Right atrium auricular region (tissue), 2 donors: ENCODE measurements at regions not wholly inside any gene's neighbourhood (a gene's known extent, or its start where the extent isn't known, plus 50 kb on each side); places are given as distances from the start of the nearest gene placed in this dataset.

ENCODE experiments used
- DNase-seq: peaks from one replicate; pipeline ENCODE4 v3.0.0-alpha.2; 2019; ENCODE audit warnings: low spot score
- H3K27ac ChIP-seq, 2 donors: fragments of 200-600 bp; sonication (generic); 1 replicate in 1 of 2; 2 replicates in 1 of 2; pipeline ENCODE4 v1.5.1; 2016 to 2019
- H3K27me3 ChIP-seq, 2 donors: fragments of 200-600 bp; sonication (generic); one replicate each; pipeline versions ENCODE4 v1.5.1 to v1.6.0; 2017 to 2019
- H3K36me3 ChIP-seq: fragments of 200-600 bp; sonication (generic); one replicate; pipeline ENCODE4 v1.5.1; 2016
- H3K4me1 ChIP-seq, 2 donors: fragments of 200-600 bp; sonication (generic); one replicate each; pipeline versions ENCODE4 v1.5.1 to v1.6.0; 2017 to 2019
- H3K4me3 ChIP-seq, 2 donors: fragments of 200-600 bp; sonication (generic); 1 replicate in 1 of 2; 2 replicates in 1 of 2; pipeline ENCODE4 v1.5.1; 2017 to 2019; ENCODE audit warnings: mild to moderate bottlenecking in 1 of 2, moderate library complexity in 1 of 2
- H3K9me3 ChIP-seq, 2 donors: fragments of 200-600 bp; sonication (generic); one replicate each; pipeline ENCODE4 v1.5.1; 2019
- TF ChIP-seq, protein P1 (sequence below), 2 donors: fragments of 200-600 bp; sonication (generic); IDR thresholded peaks; one replicate each; pipeline ENCODE4 v1.5.1; 2019; ENCODE audit warnings: antibody characterized with exemption in 2 of 2

DNA sequence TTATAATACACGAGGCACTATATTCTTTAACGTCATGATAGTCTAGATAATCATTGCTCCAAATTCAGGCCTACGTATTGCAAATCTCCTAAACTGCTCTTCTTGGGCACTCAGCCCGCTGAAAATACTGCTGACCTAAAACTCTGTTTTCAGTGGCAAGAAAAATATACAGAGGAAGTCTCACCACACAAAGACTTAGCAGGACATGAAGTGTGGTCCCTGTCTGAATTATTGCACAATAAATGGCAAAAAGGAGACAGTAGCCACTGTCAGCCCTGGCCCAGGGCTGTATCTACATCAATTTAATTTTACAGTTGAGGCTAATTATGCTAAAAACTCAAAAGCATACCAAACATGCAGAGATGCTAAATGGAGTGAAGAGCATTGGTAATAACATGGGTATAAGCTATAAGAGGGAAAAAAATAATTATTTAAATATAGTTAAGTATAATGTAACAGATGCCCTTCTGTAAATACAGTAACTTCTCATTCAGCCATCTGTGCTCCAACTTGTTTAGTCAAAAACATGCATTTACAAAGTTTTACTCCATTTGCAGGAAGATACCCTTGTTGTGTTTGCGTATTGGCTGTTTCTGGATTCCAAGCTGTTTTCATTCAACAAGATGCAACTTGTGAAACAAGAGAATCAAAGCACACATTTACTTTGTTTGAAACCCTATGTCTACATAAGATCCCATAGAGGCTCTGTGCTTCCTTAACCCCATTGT, 800.0 kb upstream of the LUZP2 start:
- Histone ChIP-seq H3K4me3 (no peak overlapping the region), H3K27me3 (no peaks in the 10 kb centered on the region), H3K27ac (no peak overlapping the region), H3K9me3 (no peaks in the 10 kb centered on the region), H3K4me1 (no peaks in the 10 kb centered on the region), H3K36me3 (no peaks in the 10 kb centered on the region)
- no peak for DNase-seq
- TF ChIP-seq, protein P1, sequence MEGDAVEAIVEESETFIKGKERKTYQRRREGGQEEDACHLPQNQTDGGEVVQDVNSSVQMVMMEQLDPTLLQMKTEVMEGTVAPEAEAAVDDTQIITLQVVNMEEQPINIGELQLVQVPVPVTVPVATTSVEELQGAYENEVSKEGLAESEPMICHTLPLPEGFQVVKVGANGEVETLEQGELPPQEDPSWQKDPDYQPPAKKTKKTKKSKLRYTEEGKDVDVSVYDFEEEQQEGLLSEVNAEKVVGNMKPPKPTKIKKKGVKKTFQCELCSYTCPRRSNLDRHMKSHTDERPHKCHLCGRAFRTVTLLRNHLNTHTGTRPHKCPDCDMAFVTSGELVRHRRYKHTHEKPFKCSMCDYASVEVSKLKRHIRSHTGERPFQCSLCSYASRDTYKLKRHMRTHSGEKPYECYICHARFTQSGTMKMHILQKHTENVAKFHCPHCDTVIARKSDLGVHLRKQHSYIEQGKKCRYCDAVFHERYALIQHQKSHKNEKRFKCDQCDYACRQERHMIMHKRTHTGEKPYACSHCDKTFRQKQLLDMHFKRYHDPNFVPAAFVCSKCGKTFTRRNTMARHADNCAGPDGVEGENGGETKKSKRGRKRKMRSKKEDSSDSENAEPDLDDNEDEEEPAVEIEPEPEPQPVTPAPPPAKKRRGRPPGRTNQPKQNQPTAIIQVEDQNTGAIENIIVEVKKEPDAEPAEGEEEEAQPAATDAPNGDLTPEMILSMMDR (IDR thresholded peaks at IDR 0.05): no peak

DNA sequence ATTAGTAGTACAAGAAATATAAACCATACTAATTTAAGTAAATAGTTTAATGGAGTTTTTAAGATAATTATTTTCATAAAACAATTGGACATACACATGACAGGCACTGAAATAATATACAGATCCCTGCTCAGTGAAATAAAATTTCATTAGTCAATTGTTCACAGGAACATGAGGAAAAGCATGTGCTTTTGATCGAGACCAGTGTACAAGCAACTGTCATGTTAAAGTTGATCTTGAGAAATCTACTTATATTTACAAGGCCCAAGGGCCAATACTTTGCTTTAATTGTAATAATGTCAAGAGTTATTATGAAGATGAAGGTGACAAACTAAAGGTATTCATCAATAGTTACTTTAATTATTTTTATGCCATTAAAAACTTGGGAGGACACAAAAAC, 792.7 kb upstream of the LUZP2 start:
- H3K36me3 ChIP-seq: no peaks in the 10 kb centered on the region
- no peak for DNase-seq
- no peaks in the 10 kb centered on the region for H3K27me3 ChIP-seq
- H3K4me3 ChIP-seq: no peak overlapping the region
- TF ChIP-seq, protein P1 (IDR thresholded peaks at IDR 0.05): no peak
- H3K27ac ChIP-seq: no peak overlapping the region
- no peaks in the 10 kb centered on the region for H3K4me1 ChIP-seq
- no peaks in the 10 kb centered on the region for H3K9me3 ChIP-seq

- no peak overlapping the region for H3K4me3 ChIP-seq
- no peak for DNase-seq
- no peaks in the 10 kb centered on the region for H3K4me1 ChIP-seq
- no peak overlapping the region for H3K27ac ChIP-seq
- no peaks in the 10 kb centered on the region for H3K27me3 ChIP-seq
- peaks cover 0 to 9% of the 10 kb centered on the region in 2 donors for H3K9me3 ChIP-seq
- H3K36me3 ChIP-seq: no peaks in the 10 kb centered on the region
- TF ChIP-seq, protein P1 (IDR thresholded peaks at IDR 0.05): no peak
Observed at GRCh38 chr11:23711981-23712380, 784.9 kb upstream of the LUZP2 start.

- no peaks in the 10 kb centered on the region for H3K4me1 ChIP-seq
- no peak overlapping the region for H3K27ac ChIP-seq
- no peaks in the 10 kb centered on the region for H3K36me3 ChIP-seq
- no peak for DNase-seq
- TF ChIP-seq, protein P1 (IDR thresholded peaks at IDR 0.05): no peak
- H3K4me3 ChIP-seq: no peak overlapping the region
- peaks cover 0 to under 1% of the 10 kb centered on the region in 2 donors for H3K9me3 ChIP-seq
- no peaks in the 10 kb centered on the region for H3K27me3 ChIP-seq
Observed at GRCh38 chr11:23719016-23719415, 777.8 kb upstream of the LUZP2 start.

DNA sequence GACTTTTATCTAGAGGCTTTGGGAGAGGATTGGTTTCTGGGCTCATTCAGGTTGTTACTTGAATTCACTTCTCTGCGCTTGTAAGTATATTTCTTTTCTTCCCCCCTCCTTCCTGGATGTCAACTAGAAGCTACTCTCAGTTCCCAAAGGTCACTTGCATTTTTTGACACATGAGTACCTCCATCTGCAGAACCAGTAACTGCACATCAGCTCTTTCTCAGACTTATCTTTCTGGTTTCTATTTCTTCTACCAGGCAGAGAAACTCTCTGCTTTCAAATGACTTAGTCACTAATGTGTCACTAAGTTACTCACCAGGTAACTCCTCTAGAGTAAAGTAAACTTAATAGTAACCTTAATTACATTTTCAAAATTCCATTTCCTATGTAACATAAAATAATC, 773.0 kb upstream of the LUZP2 start:
- H3K27me3 ChIP-seq: no peaks in the 10 kb centered on the region
- no peaks in the 10 kb centered on the region for H3K4me1 ChIP-seq
- no peaks in the 10 kb centered on the region for H3K9me3 ChIP-seq
- no peak overlapping the region for H3K4me3 ChIP-seq
- TF ChIP-seq, protein P1 (IDR thresholded peaks at IDR 0.05): no peak
- H3K36me3 ChIP-seq: no peaks in the 10 kb centered on the region
- DNase-seq: no peak
- no peak overlapping the region for H3K27ac ChIP-seq

DNA sequence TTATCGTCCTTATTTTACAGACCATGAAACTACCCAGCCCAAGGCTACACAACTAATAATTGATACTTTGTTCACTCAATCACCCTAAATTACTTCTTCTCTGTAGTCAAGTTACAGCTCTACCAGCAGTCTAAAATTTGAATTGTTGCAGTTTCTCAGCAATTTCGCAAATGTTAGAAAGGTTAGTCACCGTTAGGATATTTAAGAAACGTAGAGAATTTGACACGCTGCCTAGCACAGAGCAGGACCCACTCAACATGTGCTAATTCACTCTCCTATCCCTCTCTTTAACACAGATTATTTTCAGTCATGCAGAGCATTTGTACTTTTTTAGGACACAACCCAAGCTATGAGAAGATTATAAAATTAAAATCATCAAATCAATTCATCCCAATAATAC, 771.1 kb upstream of the LUZP2 start:
- DNase-seq: no peak
- no peaks in the 10 kb centered on the region for H3K36me3 ChIP-seq
- H3K4me3 ChIP-seq: no peak overlapping the region
- TF ChIP-seq, protein P1 (IDR thresholded peaks at IDR 0.05): no peak
- no peak overlapping the region for H3K27ac ChIP-seq
- no peaks in the 10 kb centered on the region for H3K9me3 ChIP-seq
- no peaks in the 10 kb centered on the region for H3K27me3 ChIP-seq
- no peaks in the 10 kb centered on the region for H3K4me1 ChIP-seq
